Endothelial cell of umbilical vein (primary cell): ENCODE measurements at regions not wholly inside any gene's neighbourhood (a gene's known extent, or its start where the extent isn't known, plus 50 kb on each side); places are given as distances from the start of the nearest gene placed in this dataset.

Experiments
- BruUV-seq: library from RNA; stranded (reverse); fragments of 400-500 nt; replicated peaks from 2 replicates; lab custom pipeline; 2021; lab: Mats Ljungman, UMichigan
- CTCF ChIA-PET: fragments of 300-600, 350-600 bp; sonication (Branson Sonifier 250); formaldehyde crosslinking; loops from one replicate; lab custom pipeline; 2021; ENCODE audit warnings: antibody characterized with exemption, inconsistent platforms; lab: Charles Lee
- POLR2A ChIA-PET: fragments of 300-600, 350-600 bp; sonication (Branson Sonifier 250); formaldehyde crosslinking; loops from one replicate; lab custom pipeline; 2021; ENCODE audit warnings: antibody characterized with exemption, inconsistent platforms; lab: Charles Lee
- DNase-seq: peaks from one replicate; pipeline ENCODE4 v3.0.0-alpha.2; 2011; ENCODE audit warnings: low read depth, low spot score
- FAIRE-seq: peaks from 2 replicates; lab custom pipeline; 2011; peaks lifted over from hg19 to GRCh38; lab: Jason Lieb, UNC
- H2AFZ ChIP-seq: 2 replicates; pipeline ENCODE4 v1.6.0; 2012; ENCODE audit warnings: low read depth, low read length, control low read depth, inconsistent platforms
- H3K27ac ChIP-seq: 2 replicates; pipeline ENCODE4 v1.5.1; 2011; ENCODE audit warnings: low read depth, mild to moderate bottlenecking, control low read depth, low read length, moderate library complexity; ENCODE audit not compliant: insufficient read depth
- H3K27me3 ChIP-seq, 2 experiments: 2 replicates each; pipeline versions ENCODE4 v1.6.0 to v1.6.1; 2011; ENCODE audit warnings: low read length in 2 of 2, mixed read lengths in 1 of 2; ENCODE audit not compliant: control insufficient read depth in 2 of 2, insufficient read depth in 2 of 2
- H3K36me3 ChIP-seq, 2 experiments: 2 replicates in 1 of 2; 3 replicates in 1 of 2; pipeline ENCODE4 v1.5.1; 2011; ENCODE audit warnings: low read length in 2 of 2, mild to moderate bottlenecking in 1 of 2, moderate library complexity in 1 of 2; ENCODE audit not compliant: control insufficient read depth in 2 of 2, insufficient read depth in 2 of 2; ENCODE audit errors: extremely low read depth in 1 of 2
- H3K4me1 ChIP-seq: 3 replicates; pipeline ENCODE4 v1.5.1; 2011; ENCODE audit warnings: mild to moderate bottlenecking, low read length; ENCODE audit not compliant: control insufficient read depth, insufficient read depth; ENCODE audit errors: extremely low read depth
- H3K4me2 ChIP-seq: 2 replicates; pipeline ENCODE4 v1.6.1; 2011; ENCODE audit warnings: low read length, control low read depth, mixed read lengths; ENCODE audit not compliant: insufficient read depth
- H3K4me3 ChIP-seq, 3 experiments: fragments of 200-600 bp in 1 of 3; sonication (generic), shearing (Covaris generic) in 1 of 3; replicated peaks in 1 of 3; 2 replicates each; pipeline ENCODE4 v1.5.1; 2011 to 2016; ENCODE audit warnings: control low read depth in 3 of 3, low read length in 3 of 3, mild to moderate bottlenecking in 2 of 3, inconsistent platforms in 1 of 3, low read depth in 1 of 3, moderate library complexity in 1 of 3; ENCODE audit not compliant: insufficient read depth in 1 of 3
- H3K79me2 ChIP-seq: 2 replicates; pipeline ENCODE4 v1.6.0; 2012; ENCODE audit warnings: low read length, inconsistent platforms; ENCODE audit not compliant: control insufficient read depth, insufficient read depth
- H3K9ac ChIP-seq: replicated peaks from 2 replicates; pipeline ENCODE3; 2011; ENCODE audit warnings: low read length, control low read depth; ENCODE audit not compliant: insufficient read depth; ENCODE audit errors: extremely low read depth
- H3K9me1 ChIP-seq: replicated peaks from 3 replicates; pipeline ENCODE4 v1.6.0; 2011; ENCODE audit warnings: mild to moderate bottlenecking, low read length; ENCODE audit not compliant: control insufficient read depth, insufficient read depth; ENCODE audit errors: extremely low read depth
- H3K9me3 ChIP-seq: replicated peaks from 2 replicates; pipeline ENCODE4 v1.5.1; 2012; ENCODE audit warnings: low read length, inconsistent platforms; ENCODE audit not compliant: control insufficient read depth, insufficient read depth
- H4K20me1 ChIP-seq: replicated peaks from 2 replicates; pipeline ENCODE3; 2011; ENCODE audit warnings: mild to moderate bottlenecking, low read length; ENCODE audit not compliant: control insufficient read depth, insufficient read depth; ENCODE audit errors: extremely low read depth
- EZH2 ChIP-seq: IDR thresholded peaks from 2 replicates; pipeline ENCODE4 v1.6.1; 2012; ENCODE audit warnings: borderline replicate concordance, low read depth, mild to moderate bottlenecking, moderate library complexity, low read length, inconsistent platforms; ENCODE audit not compliant: severe bottlenecking
- FOS ChIP-seq: IDR thresholded peaks from 2 replicates; pipeline ENCODE4 v1.6.1; 2011; ENCODE audit warnings: mild to moderate bottlenecking, low read length, moderate library complexity, borderline replicate concordance; ENCODE audit not compliant: insufficient read depth
- GATA2 ChIP-seq: IDR thresholded peaks from 2 replicates; pipeline ENCODE4 v1.7.0; 2011; ENCODE audit warnings: low read depth, mild to moderate bottlenecking, moderate library complexity, mixed read lengths, low read length; ENCODE audit not compliant: insufficient read length, insufficient read depth
- JUN ChIP-seq: IDR thresholded peaks from 2 replicates; pipeline ENCODE4 v1.6.1; 2011; ENCODE audit warnings: borderline replicate concordance, low read depth; ENCODE audit not compliant: insufficient read length, insufficient read depth
- MYC ChIP-seq: IDR thresholded peaks from one replicate; pipeline ENCODE4 v1.6.1; 2011; ENCODE audit warnings: mild to moderate bottlenecking, low read depth, low read length
- POLR2A ChIP-seq: IDR thresholded peaks from 2 replicates; pipeline ENCODE4 v1.6.1; 2012; ENCODE audit warnings: low read depth, mild to moderate bottlenecking, control low read depth, low read length
- POLR2AphosphoS5 ChIP-seq: IDR thresholded peaks from 2 replicates; pipeline ENCODE4 v1.6.1; 2012; ENCODE audit warnings: low read depth, mild to moderate bottlenecking, control low read depth, low read length, moderate library complexity; ENCODE audit not compliant: insufficient read depth
- dilution Hi-C: fragments of 300-500 bp; cut with MboI; formaldehyde crosslinking; loops from one replicate; pipeline ENCODE4 v1.15.0; 2019; ENCODE audit warnings: low sequenced_read_pairs; ENCODE audit not compliant: extremely low pct_ligation_motif_present
- intact Hi-C: fragments of 100-400 bp; cut with micrococcal nuclease; formaldehyde crosslinking; loops from one replicate; pipeline ENCODE4 v1.10.0; 2022
- TF ChIP-seq, protein P1 (sequence below): IDR thresholded peaks from 2 replicates; pipeline ENCODE4 v1.6.1; 2011; ENCODE audit not compliant: insufficient read depth, insufficient read length
- TF ChIP-seq, protein P2 (sequence below), 2 donors: IDR thresholded peaks; 1 replicate in 1 of 2; 2 replicates in 1 of 2; pipeline ENCODE4 v1.5.1; 2011; ENCODE audit warnings: low read length in 2 of 2, mild to moderate bottlenecking in 2 of 2, moderate library complexity in 2 of 2, control low read depth in 1 of 2, inconsistent platforms in 1 of 2, low read depth in 1 of 2; ENCODE audit not compliant: insufficient read depth in 1 of 2; ENCODE audit errors: extremely low read depth in 1 of 2

DNA sequence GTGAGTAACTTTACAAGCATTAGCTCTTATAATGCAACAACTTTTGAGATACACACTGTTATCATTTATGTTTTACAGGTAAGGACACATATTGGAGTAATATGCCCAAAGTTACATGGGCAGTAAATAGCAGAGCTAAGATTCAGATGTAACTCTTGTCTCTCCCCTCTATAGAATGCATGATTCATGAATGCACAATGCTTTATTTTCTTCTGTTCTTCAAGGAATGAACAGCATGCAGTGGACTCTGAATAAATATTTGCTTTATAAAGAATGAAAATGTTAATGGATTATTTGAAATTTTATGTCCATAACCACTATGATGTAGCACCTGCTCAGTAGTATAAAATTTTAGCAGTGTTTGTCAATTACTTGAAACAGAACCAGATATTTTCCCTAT is 629.5 kb downstream of the KCTD16 start:
- H3K4me2 ChIP-seq = no peak overlapping the region
- H4K20me1 ChIP-seq = no peaks in the 10 kb centered on the region
- H3K9ac ChIP-seq = no peak overlapping the region
- H3K9me3 ChIP-seq = no peaks in the 10 kb centered on the region
- no peak overlapping the region for H3K4me3 ChIP-seq
- no peak overlapping the region for H3K27ac ChIP-seq
- H2AFZ ChIP-seq = no peak overlapping the region
- no peaks in the 10 kb centered on the region for H3K27me3 ChIP-seq
- H3K4me1 ChIP-seq = no peaks in the 10 kb centered on the region
- dilution Hi-C loops (no loop called here), intact Hi-C loops (no loop called here)
- ChIA-PET CTCF (no interaction called here), POLR2A (no interaction called here)
- FAIRE-seq (no peak), DNase-seq (no peak)
- no peaks in the 10 kb centered on the region for H3K79me2 ChIP-seq
- no peaks in the 10 kb centered on the region for H3K9me1 ChIP-seq
- H3K36me3 ChIP-seq = no peaks in the 10 kb centered on the region
- BruUV-seq = no TSS peak
- TF ChIP-seq POLR2AphosphoS5 = no peak
- no peak for TF ChIP-seq FOS
- no peak for TF ChIP-seq POLR2A
- TF ChIP-seq MYC = no peak
- no peak for TF ChIP-seq JUN
- TF ChIP-seq EZH2 = no peak
- TF ChIP-seq, protein P1, sequence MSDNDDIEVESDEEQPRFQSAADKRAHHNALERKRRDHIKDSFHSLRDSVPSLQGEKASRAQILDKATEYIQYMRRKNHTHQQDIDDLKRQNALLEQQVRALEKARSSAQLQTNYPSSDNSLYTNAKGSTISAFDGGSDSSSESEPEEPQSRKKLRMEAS = no peak
- TF ChIP-seq, protein P2, sequence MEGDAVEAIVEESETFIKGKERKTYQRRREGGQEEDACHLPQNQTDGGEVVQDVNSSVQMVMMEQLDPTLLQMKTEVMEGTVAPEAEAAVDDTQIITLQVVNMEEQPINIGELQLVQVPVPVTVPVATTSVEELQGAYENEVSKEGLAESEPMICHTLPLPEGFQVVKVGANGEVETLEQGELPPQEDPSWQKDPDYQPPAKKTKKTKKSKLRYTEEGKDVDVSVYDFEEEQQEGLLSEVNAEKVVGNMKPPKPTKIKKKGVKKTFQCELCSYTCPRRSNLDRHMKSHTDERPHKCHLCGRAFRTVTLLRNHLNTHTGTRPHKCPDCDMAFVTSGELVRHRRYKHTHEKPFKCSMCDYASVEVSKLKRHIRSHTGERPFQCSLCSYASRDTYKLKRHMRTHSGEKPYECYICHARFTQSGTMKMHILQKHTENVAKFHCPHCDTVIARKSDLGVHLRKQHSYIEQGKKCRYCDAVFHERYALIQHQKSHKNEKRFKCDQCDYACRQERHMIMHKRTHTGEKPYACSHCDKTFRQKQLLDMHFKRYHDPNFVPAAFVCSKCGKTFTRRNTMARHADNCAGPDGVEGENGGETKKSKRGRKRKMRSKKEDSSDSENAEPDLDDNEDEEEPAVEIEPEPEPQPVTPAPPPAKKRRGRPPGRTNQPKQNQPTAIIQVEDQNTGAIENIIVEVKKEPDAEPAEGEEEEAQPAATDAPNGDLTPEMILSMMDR (IDR thresholded peaks at IDR 0.05; ENCODE audit: extremely low read depth in 1 of 2, insufficient read depth in 1 of 2, low read depth in 1 of 2, low read length in 2 of 2) = no peak
- no peak for TF ChIP-seq GATA2
